Skin of body (tissue), 1 donor: ENCODE measurements at regions not wholly inside any gene's neighbourhood (a gene's known extent, or its start where the extent isn't known, plus 50 kb on each side); places are given as distances from the start of the nearest gene placed in this dataset.

ENCODE experiments used
- DNase-seq: peaks from one replicate; lab custom pipeline; 2025; lab: John Stamatoyannopoulos, UW

DNA sequence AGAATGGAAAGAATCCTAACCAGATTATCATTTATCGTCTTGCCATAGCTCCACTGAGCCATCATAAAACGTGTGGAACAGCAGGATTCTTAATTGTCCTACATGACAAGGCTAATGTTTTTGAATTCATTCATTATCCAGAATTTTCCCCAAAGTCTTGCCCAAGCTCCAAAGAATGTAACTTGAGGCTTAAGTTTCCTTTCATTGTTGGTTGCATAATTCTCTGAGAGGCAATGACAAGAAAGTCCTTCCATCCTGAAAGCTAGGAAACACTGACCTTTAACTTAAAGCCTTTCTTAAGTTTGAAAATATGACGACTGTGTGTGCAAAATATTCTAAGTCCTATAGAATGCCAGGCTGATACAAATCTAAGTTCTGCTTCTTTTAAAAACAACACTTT lies 546.1 kb downstream of the SUCLA2 start:
- DNase-seq, result no peak

DNA sequence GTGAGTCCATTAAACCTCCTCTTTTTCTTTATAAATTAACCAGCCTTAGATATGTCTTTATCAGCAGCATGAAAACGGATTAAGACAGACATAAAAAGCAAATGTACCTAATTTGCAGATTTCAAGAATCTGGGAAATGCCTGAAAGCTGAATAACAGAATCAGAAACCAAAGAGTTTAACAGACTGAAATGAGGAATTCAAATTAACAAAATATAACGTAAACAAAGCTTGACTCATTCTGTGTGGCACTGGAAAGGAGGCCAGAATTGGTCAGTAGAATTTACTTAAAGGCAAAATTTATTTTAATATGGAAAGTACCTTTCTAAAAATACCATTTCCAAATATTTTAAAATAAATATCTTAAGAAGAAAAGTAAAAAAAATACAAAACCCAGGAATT lies 540.6 kb upstream of the HTR2A start:
- no peak for DNase-seq

DNA sequence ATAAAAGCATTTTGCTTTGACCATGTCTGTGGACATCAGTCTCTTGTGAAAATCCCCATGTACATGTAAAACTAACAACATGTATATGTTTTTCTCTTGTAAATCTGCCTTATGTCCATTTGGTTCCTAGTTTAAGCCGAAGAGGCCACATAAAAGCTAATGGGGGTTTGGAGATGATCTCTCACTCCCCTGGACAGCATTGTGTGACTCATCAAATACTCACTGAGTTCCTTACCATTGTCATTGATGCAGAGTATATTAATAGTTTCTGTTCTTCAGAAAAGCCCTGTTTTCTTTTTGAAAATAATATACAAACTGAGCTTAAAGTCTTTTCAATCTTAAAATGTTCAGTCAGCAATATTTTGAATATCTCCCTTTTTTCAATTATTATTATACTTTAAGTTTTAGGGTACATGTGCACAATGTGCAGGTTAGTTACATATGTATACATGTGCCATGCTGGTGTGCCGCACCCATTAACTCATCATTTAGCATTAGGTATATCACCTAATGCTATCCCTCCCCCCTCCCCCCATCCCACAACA lies 536.7 kb upstream of the HTR2A start:
- DNase-seq, result no peak

DNA sequence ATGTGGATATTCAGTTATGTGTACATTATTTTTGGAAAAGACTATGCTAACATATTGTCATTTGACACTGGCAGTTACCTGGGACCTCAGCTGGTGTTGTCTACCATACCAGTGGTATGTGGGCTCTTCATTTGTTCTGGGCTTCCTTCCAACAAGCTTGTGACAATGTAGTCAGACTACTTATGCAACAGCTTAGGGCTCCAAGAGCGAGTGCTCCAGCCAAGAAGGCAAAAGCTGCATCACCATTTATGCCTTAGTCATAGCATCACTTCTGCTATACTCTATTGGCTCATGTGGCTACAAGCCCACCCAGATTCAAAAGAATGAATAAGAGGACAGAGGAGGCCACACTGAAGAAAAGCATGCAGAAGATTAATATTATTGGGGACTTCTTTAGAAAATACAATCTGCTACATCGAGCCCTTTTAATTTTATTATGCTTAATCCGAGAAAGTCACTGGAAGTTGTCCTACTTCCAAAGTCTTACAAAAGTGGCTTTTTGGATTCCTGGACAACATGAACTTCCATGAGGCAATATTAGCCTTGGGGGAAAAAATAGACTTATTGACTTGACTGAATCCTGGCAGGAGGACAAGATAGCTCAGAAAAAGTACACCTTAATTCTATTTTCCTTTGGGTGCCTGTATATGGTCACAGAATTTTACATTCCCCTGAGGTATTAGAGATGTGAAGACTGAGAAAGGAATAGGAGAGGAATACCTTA lies 529.4 kb upstream of the HTR2A start:
- DNase-seq, result no peak

DNA sequence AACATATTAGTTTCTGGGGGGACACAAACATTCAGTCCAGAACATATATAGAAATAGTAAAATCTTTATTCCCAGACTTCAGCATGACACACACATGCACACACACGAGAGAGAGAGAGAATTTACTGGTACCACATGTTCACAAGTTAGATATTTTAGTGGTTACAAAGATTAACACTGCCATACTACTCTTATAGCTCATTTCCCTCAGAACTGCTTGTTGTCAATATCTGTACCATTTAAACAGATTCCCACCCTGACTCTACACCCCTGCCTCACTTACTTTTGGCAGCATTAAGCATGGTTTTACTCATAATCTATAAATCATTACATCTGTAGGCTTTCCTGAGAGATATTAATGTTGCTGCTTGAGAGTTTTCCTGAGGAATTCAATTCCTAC lies 524.7 kb upstream of the HTR2A start:
- DNase-seq, result no peak

DNA sequence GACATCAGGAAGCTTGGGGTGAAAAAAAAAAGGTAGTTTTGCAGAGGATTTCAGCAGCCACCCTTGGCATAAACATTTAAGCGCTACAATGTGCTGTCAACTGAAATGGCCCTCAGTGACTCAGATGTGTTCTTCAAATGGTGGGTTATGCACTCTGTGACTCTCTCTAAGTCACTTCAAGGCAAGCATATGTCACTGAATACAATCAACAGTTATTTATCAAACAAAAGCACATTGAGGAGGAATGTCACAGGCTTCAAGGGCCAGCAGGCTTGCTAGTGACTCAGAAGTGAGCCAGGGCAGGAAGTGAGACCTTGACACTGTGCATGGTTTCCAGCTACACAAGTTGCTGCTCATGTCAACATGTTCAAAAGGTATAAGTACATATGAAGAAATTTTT lies 523.7 kb upstream of the HTR2A start:
- DNase-seq, result no peak

DNA sequence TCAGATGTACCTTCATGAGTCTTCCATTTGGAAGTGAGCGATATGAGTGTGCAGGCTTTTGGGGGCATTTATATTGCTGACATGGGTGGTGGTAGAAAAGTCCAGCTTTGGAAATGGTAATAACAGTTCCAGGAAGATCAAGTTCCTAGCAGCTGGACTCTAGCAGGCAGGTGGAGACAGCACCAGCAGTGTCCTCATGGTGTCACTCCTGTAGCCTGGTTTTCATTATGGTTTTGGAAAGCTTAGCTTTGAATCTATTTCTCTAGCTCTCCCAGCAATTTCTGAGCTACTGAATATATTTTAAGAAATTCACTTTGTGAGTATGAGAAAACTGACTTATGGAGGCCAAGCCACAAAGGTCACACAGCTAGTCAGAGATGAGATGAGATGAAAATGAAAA lies 523.2 kb upstream of the HTR2A start:
- DNase-seq, result no peak

DNA sequence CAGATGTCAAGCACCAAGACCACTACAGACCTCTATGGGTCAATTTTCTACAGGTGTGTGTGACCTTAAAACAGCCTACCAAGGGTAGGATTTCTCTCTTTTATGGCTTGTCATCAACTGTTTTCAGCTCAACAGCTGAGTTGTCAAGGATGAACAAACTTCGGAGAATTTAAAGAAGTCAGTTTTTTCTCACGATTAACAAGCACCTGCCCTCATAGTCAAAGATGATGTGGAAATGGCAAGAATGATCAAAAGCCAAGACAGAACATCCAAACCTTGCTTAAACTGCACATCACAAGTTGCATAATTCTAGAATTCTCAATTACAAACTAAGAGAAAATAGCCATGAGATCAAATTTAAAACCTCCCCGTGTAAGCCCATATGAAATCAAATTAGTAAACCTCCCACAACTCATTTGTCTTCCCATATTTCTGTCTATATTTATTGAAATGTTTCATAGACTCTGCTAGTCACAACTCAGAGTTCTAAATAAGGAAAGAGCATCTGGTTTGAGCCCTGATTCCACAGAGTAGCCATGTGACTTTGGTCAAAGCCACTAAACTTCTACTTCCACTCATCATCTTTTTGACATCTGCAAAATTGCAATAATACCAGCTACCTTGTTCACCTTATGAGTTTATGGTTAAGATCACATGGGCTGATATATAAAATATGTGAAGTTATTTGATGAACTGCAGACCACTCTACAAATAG lies 521.5 kb upstream of the HTR2A start:
- no peak for DNase-seq

DNA sequence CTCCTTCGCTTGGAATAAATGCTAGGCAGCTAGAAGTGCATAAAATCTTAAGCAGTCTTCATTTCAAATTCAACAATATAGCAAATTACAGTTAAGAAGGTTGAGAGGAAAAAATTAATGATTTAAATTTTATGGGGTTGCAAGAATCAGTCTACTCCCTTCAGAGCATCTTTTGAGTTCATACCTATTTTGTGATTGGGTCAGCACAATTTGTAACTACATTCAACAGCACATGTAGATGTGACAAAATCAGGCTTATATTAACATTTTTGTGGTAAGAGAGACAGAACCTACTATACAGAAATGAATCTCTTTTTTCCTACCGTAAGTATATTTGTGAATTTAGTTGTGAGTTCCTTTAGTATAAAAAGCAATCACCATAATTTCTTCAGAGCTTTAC lies 520.6 kb upstream of the HTR2A start:
- DNase-seq, result no peak

DNA sequence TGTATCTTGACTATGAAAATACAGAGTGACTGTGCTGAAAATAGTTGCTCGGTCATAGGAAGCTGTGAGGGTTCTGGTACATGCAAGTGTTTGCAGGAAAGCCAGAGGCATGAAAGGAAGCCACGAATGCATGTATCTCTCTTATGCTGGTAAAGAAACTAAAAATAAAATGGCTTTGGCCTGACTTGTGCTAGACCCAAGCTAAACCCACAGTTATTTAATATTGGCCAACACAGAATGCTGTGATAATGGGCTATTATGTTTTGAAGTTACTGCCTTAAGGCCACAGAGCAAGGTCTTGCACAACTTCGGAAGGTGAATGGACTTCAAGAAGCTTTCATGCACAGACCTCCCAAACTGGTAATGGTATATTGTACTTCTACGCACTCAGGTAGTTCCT lies 518.2 kb upstream of the HTR2A start:
- no peak for DNase-seq

DNA sequence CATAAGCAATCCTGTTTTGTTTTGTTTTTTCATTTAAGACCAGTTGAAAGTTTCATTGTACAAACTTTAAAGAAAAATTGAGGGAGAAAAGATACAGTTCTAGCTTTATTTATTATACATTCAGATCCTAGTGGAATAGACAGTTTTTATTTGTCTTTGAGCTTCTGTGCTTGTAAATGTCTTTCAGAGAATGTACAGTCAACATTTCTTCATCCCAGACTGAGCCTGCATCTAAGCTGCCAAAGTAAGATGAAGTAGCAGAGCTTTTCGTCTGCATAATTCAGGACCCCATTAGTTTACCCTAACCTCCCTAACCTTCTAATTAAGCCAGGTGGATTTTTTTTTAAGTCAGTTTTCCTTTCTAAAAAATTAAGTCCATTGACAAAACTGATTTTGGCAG lies 516.7 kb upstream of the HTR2A start:
- no peak for DNase-seq

DNA sequence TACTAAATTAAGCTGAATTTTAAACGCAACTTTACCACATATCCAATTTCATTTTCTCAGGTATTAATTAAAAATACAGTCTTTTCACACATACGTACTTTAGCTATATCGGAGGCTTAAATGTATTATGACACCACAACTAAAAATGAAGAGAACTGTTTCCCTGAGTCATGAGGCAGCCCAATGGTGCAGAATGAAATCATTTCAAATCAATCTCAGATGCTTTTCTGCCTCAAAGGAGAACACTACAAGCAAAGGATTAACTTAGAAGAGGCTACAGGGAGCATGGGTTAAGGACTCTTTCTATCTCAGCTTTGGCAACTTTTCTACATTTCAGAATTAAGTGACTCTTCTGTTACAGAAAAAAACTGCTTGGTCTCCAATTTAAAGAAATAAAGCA lies 516.3 kb upstream of the HTR2A start:
- DNase-seq, result peak; percentile 44

DNA sequence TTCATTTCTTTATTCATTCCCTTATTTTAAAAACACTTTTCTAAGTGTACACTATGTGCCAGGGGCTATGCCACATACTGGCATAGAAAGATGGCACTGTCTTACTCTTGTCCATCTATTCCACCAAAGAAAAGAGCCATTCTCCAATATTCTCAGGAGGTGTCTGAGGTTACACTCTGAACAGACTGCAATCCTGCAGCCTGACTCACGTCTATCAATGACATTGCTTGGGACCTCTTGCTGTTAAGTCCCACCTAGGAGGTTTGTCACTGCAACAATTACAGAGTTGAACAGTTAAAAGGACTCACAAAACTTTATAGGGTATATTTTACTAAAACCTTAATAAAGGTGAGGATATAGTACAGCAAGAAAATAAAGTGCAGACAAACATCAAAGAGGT lies 512.9 kb upstream of the HTR2A start:
- DNase-seq, result no peak

DNA sequence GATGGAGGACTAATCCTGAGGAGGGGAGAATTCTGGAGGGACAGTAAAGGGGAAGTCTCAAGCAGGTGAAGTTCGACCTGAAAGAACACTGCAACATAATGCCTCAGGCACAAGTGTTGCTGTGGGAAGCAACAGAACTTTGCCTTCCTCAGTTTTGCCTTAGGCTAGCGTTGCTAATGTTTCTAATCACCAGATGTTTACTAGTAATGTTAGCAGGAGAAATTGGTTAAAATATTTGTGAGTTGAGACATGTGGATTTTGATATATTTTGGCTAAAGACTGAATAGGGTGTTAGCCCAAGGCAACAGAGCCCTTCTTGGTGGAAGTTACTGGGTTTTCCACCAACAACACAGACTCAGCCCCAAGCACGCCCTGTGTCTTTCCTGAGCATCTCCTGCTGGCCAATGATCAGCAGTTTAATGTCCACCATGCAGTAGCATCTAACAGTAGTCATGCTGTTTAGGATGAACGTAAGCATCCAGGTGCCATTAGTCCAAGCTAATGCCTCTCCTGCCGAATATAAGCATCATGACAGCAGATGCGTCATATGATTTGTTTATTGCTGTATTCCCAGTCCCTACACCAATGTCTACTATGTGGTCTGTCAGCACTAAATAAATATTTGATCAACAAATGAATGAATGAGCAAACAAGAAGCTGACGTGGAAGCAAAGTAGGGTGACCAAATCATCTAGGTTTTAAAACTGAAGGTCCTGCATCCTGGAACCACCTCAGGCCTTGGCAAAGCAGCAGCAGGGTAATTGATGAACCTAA lies 511.9 kb upstream of the HTR2A start:
- DNase-seq, result no peak

DNA sequence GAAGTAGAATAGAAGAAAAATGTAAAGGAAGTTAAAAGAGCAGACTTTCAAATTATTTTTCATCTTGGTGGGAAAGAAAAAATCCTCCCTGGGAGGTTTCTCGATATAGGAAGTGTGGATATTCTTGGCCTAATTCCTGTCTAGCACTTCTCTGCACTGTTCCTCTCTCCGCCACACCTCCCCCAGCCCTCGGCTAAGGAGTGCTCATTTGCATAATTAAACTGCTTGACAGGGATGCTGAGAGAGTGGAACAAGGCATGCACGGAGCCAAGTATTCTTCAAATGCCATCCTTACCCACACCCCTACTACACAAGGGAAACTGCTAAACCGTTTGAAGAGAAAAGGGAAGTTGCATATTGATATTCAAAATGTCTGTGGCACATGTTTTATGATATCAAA lies 511.0 kb upstream of the HTR2A start:
- no peak for DNase-seq

DNA sequence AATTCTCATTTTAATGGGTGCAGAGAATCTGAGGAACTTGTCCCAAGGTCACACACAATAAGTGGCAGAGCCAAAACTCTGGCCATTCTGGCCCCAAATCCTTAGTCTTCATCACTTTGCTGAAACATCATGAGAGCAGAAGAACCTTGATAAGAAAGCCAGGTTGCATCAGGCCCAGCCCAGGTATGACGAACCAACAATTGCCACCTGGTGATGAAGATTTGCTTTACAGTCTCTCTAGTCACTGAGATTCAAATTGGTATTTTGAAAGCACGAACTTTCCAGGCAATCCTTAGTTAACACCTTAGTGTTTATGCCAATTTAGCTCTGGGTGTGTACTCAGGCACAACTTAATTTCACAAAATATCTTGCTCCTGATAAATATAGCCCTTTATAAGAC lies 502.7 kb upstream of the HTR2A start:
- no peak for DNase-seq

DNA sequence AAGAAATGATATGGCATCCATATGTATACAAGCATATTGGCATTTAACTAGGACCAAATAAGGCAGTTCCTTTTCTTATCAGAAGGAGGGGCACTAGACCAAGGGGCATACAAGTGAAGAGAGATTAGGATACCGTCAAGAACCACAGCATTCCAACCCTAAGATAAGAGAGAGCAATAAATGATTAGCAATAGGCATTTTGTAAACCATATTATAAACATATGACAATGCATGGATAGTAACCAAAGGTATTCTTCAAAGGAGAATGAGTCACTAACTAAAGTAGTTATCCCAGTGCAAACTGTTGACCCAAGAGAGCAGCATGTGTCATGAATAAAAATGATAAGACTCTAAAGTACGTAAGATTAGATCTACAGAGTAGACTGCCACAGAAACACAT lies 500.9 kb upstream of the HTR2A start:
- DNase-seq, result no peak

DNA sequence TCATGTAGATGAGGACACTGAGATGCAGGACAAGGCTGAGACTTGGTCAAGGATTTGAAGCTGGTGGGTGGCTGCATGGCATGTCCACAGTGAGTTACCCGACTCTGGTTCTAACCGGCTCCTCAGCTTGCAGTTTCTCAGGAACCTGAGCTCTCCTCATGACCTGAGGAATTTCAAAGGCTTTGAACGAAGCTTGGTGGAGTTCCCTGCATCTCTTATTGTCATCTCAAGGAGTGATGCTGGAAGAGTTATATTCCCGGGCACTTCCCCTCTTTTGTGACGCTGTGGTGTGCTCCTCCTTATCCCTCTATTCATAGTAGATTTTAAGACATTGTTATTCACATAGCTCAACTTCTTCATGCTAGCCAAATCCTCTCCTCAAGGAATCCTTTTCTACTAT lies 500.1 kb upstream of the HTR2A start:
- no peak for DNase-seq

DNA sequence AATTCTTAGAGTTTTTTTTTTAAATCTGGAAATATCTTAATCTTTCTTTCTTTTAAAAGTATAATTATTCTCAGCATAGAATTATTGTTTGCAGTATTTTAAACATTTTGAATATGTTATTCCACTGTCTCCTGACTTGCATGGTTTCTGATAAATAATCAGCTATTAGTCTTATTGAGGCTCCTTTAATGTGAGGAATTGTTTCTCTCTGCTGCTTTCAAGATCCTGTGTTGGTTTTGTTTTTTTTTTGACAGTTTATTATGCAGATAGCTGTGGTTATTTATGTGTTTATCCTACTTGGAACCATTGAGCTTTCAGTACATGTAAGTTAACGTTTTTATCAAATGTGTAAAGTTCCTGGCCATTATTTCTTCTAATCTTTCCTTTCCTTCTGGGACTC lies 477.9 kb upstream of the HTR2A start:
- DNase-seq, result no peak

DNA sequence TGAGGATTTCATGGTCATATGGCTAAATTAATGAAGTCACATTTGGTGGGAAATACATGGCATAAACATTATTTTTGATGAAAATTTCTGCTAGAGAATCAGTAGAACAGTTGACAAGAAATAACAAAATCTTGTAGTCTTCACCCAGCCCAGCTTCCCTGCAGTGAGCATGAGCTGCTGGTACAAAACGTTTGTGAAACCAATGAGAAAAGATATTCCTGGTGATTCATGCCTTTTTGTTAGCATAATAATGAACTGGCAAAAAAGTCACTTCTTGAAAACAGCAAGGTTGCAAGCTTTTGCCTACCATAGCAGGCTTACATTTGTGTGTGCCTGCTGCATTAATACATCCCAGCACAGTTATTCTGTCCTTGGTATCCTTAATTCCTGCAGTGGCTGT lies 475.9 kb upstream of the HTR2A start:
- no peak for DNase-seq

DNA sequence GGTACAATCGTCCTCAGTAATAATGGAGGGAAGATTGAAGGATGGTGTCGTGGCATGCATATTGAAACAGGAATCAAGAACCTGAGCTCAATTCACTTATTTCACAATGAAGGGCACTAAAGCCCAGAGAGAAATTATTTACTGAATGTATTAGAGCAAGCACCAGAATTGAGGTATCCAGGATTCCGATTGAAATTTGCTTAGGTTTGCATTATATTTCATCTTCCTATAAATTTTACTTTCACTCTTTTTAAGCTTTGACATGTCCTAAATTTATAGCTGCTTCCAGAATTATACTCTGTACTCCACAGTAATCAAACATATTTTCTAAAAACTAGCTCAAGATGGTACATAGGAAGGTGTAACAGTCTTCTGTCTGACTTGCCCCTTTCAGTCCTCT lies 454.9 kb upstream of the HTR2A start:
- no peak for DNase-seq

DNA sequence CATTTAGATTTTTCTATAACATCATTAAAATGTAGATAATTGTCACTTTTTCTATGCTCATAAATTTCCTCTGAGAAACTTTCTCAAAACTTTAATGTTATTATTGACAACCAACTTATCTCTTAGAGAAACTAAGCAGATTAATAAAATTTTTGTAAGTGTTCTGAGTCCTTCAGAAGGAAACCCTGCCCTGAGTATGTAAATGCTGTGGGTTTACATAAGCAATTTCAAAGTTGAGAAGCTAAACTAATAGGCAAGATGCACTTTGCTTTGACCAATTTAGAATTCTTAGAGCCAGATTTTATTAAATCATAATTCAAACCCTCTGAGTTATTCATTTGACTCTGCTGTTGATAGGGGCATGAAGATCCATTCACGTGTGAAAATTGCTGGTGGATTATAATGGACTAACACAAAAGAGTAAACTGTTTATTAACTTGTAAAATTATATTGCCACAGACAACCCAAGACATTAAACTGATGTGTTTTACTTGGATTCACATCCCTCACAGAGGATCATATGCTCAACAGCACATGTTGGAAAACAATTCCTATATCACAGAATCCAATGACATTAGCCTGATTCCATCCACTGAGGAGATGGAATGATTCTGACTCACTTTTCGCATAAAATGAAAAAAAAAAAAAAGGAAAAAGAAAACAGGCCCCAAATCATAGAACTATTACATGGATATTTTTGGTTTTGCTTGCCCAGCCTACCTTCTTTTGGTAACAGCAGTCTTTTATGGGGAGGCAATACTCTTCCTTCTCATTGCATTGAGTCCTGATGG lies 453.7 kb upstream of the HTR2A start:
- no peak for DNase-seq
